ENCODE measurements at regions not wholly inside any gene's neighbourhood (a gene's known extent, or its start where the extent isn't known, plus 50 kb on each side); places are given as distances from the start of the nearest gene placed in this dataset.

GRCh38 chr1:88200545-88200944 lies 483.5 kb upstream of the PKN2 start:
- no peaks in the 10 kb centered on the region for H3K9me2 ChIP-seq (replicated peaks; ENCODE audit: insufficient read depth, low read length)
- H3K4me3 ChIP-seq (ENCODE audit: low read length), result no peak overlapping the region
- H3K4me1 ChIP-seq (ENCODE audit: low read length), result no peaks in the 10 kb centered on the region
- no peaks in the 10 kb centered on the region for H3K36me3 ChIP-seq (replicated peaks; ENCODE audit: insufficient read depth, low read length)
- H3K27ac ChIP-seq (ENCODE audit: low read length), result no peak overlapping the region
- TF ChIP-seq CTCF (IDR thresholded peaks at IDR 0.05; ENCODE audit: low read length) (no peak), EZH2 (optimal IDR thresholded peaks at IDR 0.05; ENCODE audit: low read depth, low read length) (no peak)
- H3K79me2 ChIP-seq (ENCODE audit: low read length), result no peaks in the 10 kb centered on the region
- H4K20me1 ChIP-seq (ENCODE audit: insufficient read depth, low read length), result no peaks in the 10 kb centered on the region
- no peak overlapping the region for H3K9ac ChIP-seq (ENCODE audit: low read length)
- no peaks in the 10 kb centered on the region for H3K9me3 ChIP-seq (replicated peaks; ENCODE audit: insufficient read depth, low read length)
- no peak overlapping the region for H3K4me2 ChIP-seq (ENCODE audit: low read depth, low read length)
- no peak for DNase-seq
- H2AFZ ChIP-seq (ENCODE audit: low read length), result no peak overlapping the region
- H3K27me3 ChIP-seq (replicated peaks; ENCODE audit: insufficient read depth, low read length), result no peaks in the 10 kb centered on the region
- H3F3A ChIP-seq (ENCODE audit: insufficient read depth, low read length), result no peaks in the 10 kb centered on the region

- Histone ChIP-seq H3K4me1 (ENCODE audit: low read length) (no peaks in the 10 kb centered on the region), H2AFZ (ENCODE audit: low read length) (no peak overlapping the region), H3K9ac (ENCODE audit: low read length) (no peak overlapping the region), H3K9me3 (replicated peaks; ENCODE audit: insufficient read depth, low read length) (no peaks in the 10 kb centered on the region), H3K36me3 (replicated peaks; ENCODE audit: insufficient read depth, low read length) (no peaks in the 10 kb centered on the region), H3K4me2 (ENCODE audit: low read depth, low read length) (no peak overlapping the region), H3K27ac (ENCODE audit: low read length) (no peak overlapping the region), H4K20me1 (ENCODE audit: insufficient read depth, low read length) (no peaks in the 10 kb centered on the region), H3K4me3 (ENCODE audit: low read length) (no peak overlapping the region), H3F3A (ENCODE audit: insufficient read depth, low read length) (no peaks in the 10 kb centered on the region), H3K27me3 (replicated peaks; ENCODE audit: insufficient read depth, low read length) (no peaks in the 10 kb centered on the region), H3K79me2 (ENCODE audit: low read length) (no peaks in the 10 kb centered on the region), H3K9me2 (replicated peaks; ENCODE audit: insufficient read depth, low read length) (no peaks in the 10 kb centered on the region)
- no peak for DNase-seq
- TF ChIP-seq EZH2 (optimal IDR thresholded peaks at IDR 0.05; ENCODE audit: low read depth, low read length), result no peak
- no peak for TF ChIP-seq CTCF (IDR thresholded peaks at IDR 0.05; ENCODE audit: low read length)
- TF ChIP-seq EZH2phosphoT487 (IDR thresholded peaks at IDR 0.05; ENCODE audit: low read length), result no peak
Observed at GRCh38 chr1:88204111-88204510, 480.0 kb upstream of the PKN2 start.

- Histone ChIP-seq H2AFZ (ENCODE audit: low read length) (no peak overlapping the region), H3K9me3 (replicated peaks; ENCODE audit: insufficient read depth, low read length) (no peaks in the 10 kb centered on the region), H3K4me2 (ENCODE audit: low read depth, low read length) (no peak overlapping the region), H4K20me1 (ENCODE audit: insufficient read depth, low read length) (no peaks in the 10 kb centered on the region), H3F3A (ENCODE audit: insufficient read depth, low read length) (no peaks in the 10 kb centered on the region), H3K4me3 (ENCODE audit: low read length) (no peak overlapping the region), H3K79me2 (ENCODE audit: low read length) (no peaks in the 10 kb centered on the region), H3K27me3 (replicated peaks; ENCODE audit: insufficient read depth, low read length) (no peaks in the 10 kb centered on the region), H3K36me3 (replicated peaks; ENCODE audit: insufficient read depth, low read length) (no peaks in the 10 kb centered on the region), H3K9ac (ENCODE audit: low read length) (no peak overlapping the region), H3K27ac (ENCODE audit: low read length) (no peak overlapping the region), H3K4me1 (ENCODE audit: low read length) (no peaks in the 10 kb centered on the region), H3K9me2 (replicated peaks; ENCODE audit: insufficient read depth, low read length) (no peaks in the 10 kb centered on the region)
- no peak for DNase-seq
- TF ChIP-seq EZH2phosphoT487 (IDR thresholded peaks at IDR 0.05; ENCODE audit: low read length) (no peak), EZH2 (optimal IDR thresholded peaks at IDR 0.05; ENCODE audit: low read depth, low read length) (no peak), CTCF (IDR thresholded peaks at IDR 0.05; ENCODE audit: low read length) (no peak)
Observed at GRCh38 chr1:88204612-88205167, 479.4 kb upstream of the PKN2 start.
